ENCODE measurements at regions not wholly inside any gene's neighbourhood (a gene's known extent, or its start where the extent isn't known, plus 50 kb on each side); places are given as distances from the start of the nearest gene placed in this dataset.

DNA sequence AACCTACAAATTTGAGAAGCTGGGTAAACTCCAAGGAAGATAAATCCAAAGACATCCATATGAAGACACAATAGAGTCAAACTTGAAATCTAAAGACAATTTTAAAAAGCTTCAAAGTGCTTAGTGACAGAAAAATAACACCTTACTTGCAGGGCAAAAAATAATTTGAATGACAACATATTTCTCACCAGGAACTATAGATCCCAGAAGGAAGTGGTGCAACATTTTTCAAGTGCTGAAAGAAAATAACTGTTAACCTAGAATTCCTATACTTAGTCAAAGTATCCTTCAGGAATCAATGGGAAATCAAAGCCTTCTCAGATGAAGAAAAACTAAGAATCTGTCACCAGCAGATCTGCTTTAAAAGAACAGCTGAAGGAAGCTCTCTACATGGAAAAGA lies 184.4 kb downstream of the HLX start:
- no peak for TF ChIP-seq POLR2A (IDR thresholded peaks at IDR 0.05)
- no peak for TF ChIP-seq CTCF (IDR thresholded peaks at IDR 0.05 in 4 of 5, conservative IDR thresholded peaks at IDR 0.05 in 1 of 5)
